Naive thymus-derived CD4-positive, alpha-beta T cell (primary cell): ENCODE measurements at regions not wholly inside any gene's neighbourhood (a gene's known extent, or its start where the extent isn't known, plus 50 kb on each side); places are given as distances from the start of the nearest gene placed in this dataset.

Experiments used
- ATAC-seq: fragments of 150-1000 bp; cut with Tn5 transposase; 2 replicates; pipeline ENCODE4 v1.10.0; 2021; ENCODE audit warnings: mild to moderate bottlenecking, moderate library complexity
- CTCF ChIA-PET: fragments of 350-600 bp; sonication (Branson Sonifier 250); formaldehyde crosslinking; loops from one replicate; lab custom pipeline; 2021; ENCODE audit warnings: antibody characterized with exemption; lab: Charles Lee
- POLR2A ChIA-PET: fragments of 350-600 bp; sonication (Branson Sonifier 250); formaldehyde crosslinking; loops from one replicate; lab custom pipeline; 2021; ENCODE audit warnings: antibody characterized with exemption, inconsistent platforms; lab: Charles Lee
- DNase-seq, 9 donors: peaks; one replicate each; pipeline versions ENCODE4 v3.0.0 to v3.0.0-alpha.2; 2020 to 2022; ENCODE audit warnings: mixed read lengths in 1 of 9
- H3K27ac ChIP-seq: one replicate; pipeline ENCODE4 v1.7.0; 2013; ENCODE audit warnings: mild to moderate bottlenecking, low read depth, low read length, moderate library complexity
- H3K27me3 ChIP-seq, 2 donors: one replicate each; pipeline ENCODE4 v1.7.0; 2013; ENCODE audit warnings: low read length in 2 of 2, mild to moderate bottlenecking in 2 of 2, moderate library complexity in 2 of 2; ENCODE audit not compliant: control insufficient read depth in 2 of 2, insufficient read depth in 2 of 2
- H3K36me3 ChIP-seq, 3 experiments: 1 replicate in 2 of 3; 2 replicates in 1 of 3; pipeline ENCODE4 v1.7.0; 2013; ENCODE audit warnings: low read length in 3 of 3, mild to moderate bottlenecking in 3 of 3, moderate library complexity in 1 of 3; ENCODE audit not compliant: insufficient read depth in 3 of 3, control insufficient read depth in 2 of 3
- H3K4me1 ChIP-seq, 2 donors: one replicate each; pipeline ENCODE4 v1.7.0; 2013; ENCODE audit warnings: low read length in 2 of 2, mild to moderate bottlenecking in 2 of 2, moderate library complexity in 1 of 2; ENCODE audit not compliant: control insufficient read depth in 2 of 2, insufficient read depth in 2 of 2
- H3K4me3 ChIP-seq: 2 replicates; pipeline ENCODE4 v1.7.0; 2013; ENCODE audit warnings: mild to moderate bottlenecking, low read length
- H3K9me3 ChIP-seq, 3 experiments: 1 replicate in 2 of 3; 2 replicates in 1 of 3; pipeline ENCODE4 v1.7.0; 2013; ENCODE audit warnings: low read length in 3 of 3; ENCODE audit not compliant: control insufficient read depth in 2 of 3
- H3K27ac Mint-ChIP-seq, 9 donors: one replicate each; pipeline ENCODE4 v1.8.0; 2020 to 2022; ENCODE audit warnings: mixed read lengths in 9 of 9, mild to moderate bottlenecking in 8 of 9, moderate library complexity in 5 of 9, inconsistent platforms in 2 of 9
- H3K27me3 Mint-ChIP-seq, 5 donors: one replicate each; pipeline ENCODE4 v1.8.0; 2021 to 2022; ENCODE audit warnings: mixed read lengths in 5 of 5, mild to moderate bottlenecking in 1 of 5
- H3K36me3 Mint-ChIP-seq, 5 donors: one replicate each; pipeline ENCODE4 v1.8.0; 2020 to 2022; ENCODE audit warnings: mixed read lengths in 5 of 5, mild to moderate bottlenecking in 3 of 5, inconsistent platforms in 1 of 5
- H3K4me1 Mint-ChIP-seq, 7 donors: one replicate each; pipeline ENCODE4 v1.8.0; 2020 to 2022; ENCODE audit warnings: mixed read lengths in 7 of 7, mild to moderate bottlenecking in 3 of 7, inconsistent platforms in 1 of 7
- H3K4me3 Mint-ChIP-seq, 10 donors: one replicate each; pipeline ENCODE4 v1.8.0; 2020 to 2022; ENCODE audit warnings: mild to moderate bottlenecking in 10 of 10, mixed read lengths in 10 of 10, moderate library complexity in 6 of 10, inconsistent platforms in 2 of 10
- H3K9me3 Mint-ChIP-seq, 11 donors: one replicate each; pipeline ENCODE4 v1.8.0; 2020 to 2022; ENCODE audit warnings: mixed read lengths in 11 of 11, mild to moderate bottlenecking in 4 of 11, inconsistent platforms in 1 of 11, moderate library complexity in 1 of 11
- intact Hi-C, 2 donors: fragments of 100-400 bp; cut with micrococcal nuclease; formaldehyde crosslinking; loops; one replicate each; pipeline ENCODE4 v1.15.1; 2023

GRCh38 chr7:86978808-86979506 is 80.5 kb downstream of the ELAPOR2 start:
- Mint-ChIP-seq H3K4me1 (peaks cover 14 to 53% (median 35%) of the 10 kb centered on the region in 7 donors), H3K4me3 (peak overlapping the region in 8 of 10 donors; percentile 23 to 65 (median 50)), H3K27ac (peak overlapping the region in 8 of 9 donors; percentile 71 to 97 (median 87)), H3K27me3 (no peaks in the 10 kb centered on the region), H3K36me3 (peaks cover 0 to 9% (median 3%) of the 10 kb centered on the region in 5 donors), H3K9me3 (peaks cover 0 to 6% (median 2%) of the 10 kb centered on the region in 11 donors)
- Histone ChIP-seq H3K9me3 (no peaks in the 10 kb centered on the region), H3K36me3 (no peaks in the 10 kb centered on the region), H3K4me1 (peaks cover 22 to 30% of the 10 kb centered on the region in 2 donors), H3K27me3 (no peaks in the 10 kb centered on the region), H3K27ac (peak overlapping the region; percentile 63), H3K4me3 (no peak overlapping the region)
- intact Hi-C loops, result loop anchor here in 1 of 2 donors (1.0 to 2.0 kb wide), 7 partner anchors 14 to 366 kb away; partner anchors contain the start of genes CROT and ELAPOR2
- ATAC-seq (peak; percentile 91), DNase-seq (peak in 7 of 9 donors; percentile 69 to 92 (median 85))
- CTCF ChIA-PET, result no interaction called here
- POLR2A ChIA-PET, result interaction anchor here (1.2 to 2.7 kb wide), 2 partner anchors 59 to 241 kb away, joined by 3 to 13 read pairs; partner anchors contain the start of gene TMEM243

GRCh38 chr7:86976958-86977357 is 82.5 kb downstream of the ELAPOR2 start:
- H3K4me3 Mint-ChIP-seq, result no peak overlapping the region
- H3K27ac ChIP-seq, result no peak overlapping the region
- H3K4me1 ChIP-seq, result peaks cover 22 to 30% of the 10 kb centered on the region in 2 donors
- H3K27me3 Mint-ChIP-seq, result no peaks in the 10 kb centered on the region
- H3K4me1 Mint-ChIP-seq, result peaks cover 14 to 62% (median 35%) of the 10 kb centered on the region in 7 donors
- CTCF ChIA-PET, result no interaction called here
- H3K4me3 ChIP-seq, result no peak overlapping the region
- no peak for DNase-seq
- intact Hi-C loops, result no loop called here
- H3K9me3 Mint-ChIP-seq, result no peaks in the 10 kb centered on the region
- POLR2A ChIA-PET, result interaction anchor here (1.0 kb wide), 1 partner anchor 243 kb away, joined by 3 read pairs; the partner anchor contains the start of gene TMEM243
- no peaks in the 10 kb centered on the region for H3K27me3 ChIP-seq
- peak overlapping the region in 8 of 9 donors; percentile 30 to 95 (median 79) for H3K27ac Mint-ChIP-seq
- no peaks in the 10 kb centered on the region for H3K9me3 ChIP-seq
- no peak for ATAC-seq
- H3K36me3 ChIP-seq, result no peaks in the 10 kb centered on the region
- no peaks in the 10 kb centered on the region for H3K36me3 Mint-ChIP-seq

GRCh38 chr7:86975914-86976313 is 83.5 kb downstream of the ELAPOR2 start:
- H3K36me3 Mint-ChIP-seq, result no peaks in the 10 kb centered on the region
- Histone ChIP-seq H3K27ac (no peak overlapping the region), H3K4me3 (no peak overlapping the region), H3K36me3 (no peaks in the 10 kb centered on the region), H3K9me3 (no peaks in the 10 kb centered on the region), H3K4me1 (peaks cover 22 to 28% of the 10 kb centered on the region in 2 donors), H3K27me3 (no peaks in the 10 kb centered on the region)
- no peaks in the 10 kb centered on the region for H3K9me3 Mint-ChIP-seq
- DNase-seq (no peak), ATAC-seq (no peak)
- H3K4me1 Mint-ChIP-seq, result peaks cover 13 to 65% (median 31%) of the 10 kb centered on the region in 7 donors
- ChIA-PET POLR2A (no interaction called here), CTCF (no interaction called here)
- intact Hi-C loops, result no loop called here
- H3K27ac Mint-ChIP-seq, result peak overlapping the region in 8 of 9 donors; percentile 30 to 95 (median 72)
- H3K27me3 Mint-ChIP-seq, result no peaks in the 10 kb centered on the region
- H3K4me3 Mint-ChIP-seq, result no peak overlapping the region

GRCh38 chr7:86975449-86975848 is 84.0 kb downstream of the ELAPOR2 start:
- Histone ChIP-seq H3K9me3 (no peaks in the 10 kb centered on the region), H3K4me1 (peaks cover 22 to 24% of the 10 kb centered on the region in 2 donors), H3K27me3 (no peaks in the 10 kb centered on the region), H3K36me3 (no peaks in the 10 kb centered on the region), H3K27ac (no peak overlapping the region), H3K4me3 (no peak overlapping the region)
- H3K4me1 Mint-ChIP-seq, result peaks cover 14 to 63% (median 29%) of the 10 kb centered on the region in 7 donors
- no peaks in the 10 kb centered on the region for H3K9me3 Mint-ChIP-seq
- H3K4me3 Mint-ChIP-seq, result no peak overlapping the region
- no peak for DNase-seq
- no peaks in the 10 kb centered on the region for H3K27me3 Mint-ChIP-seq
- ChIA-PET POLR2A (no interaction called here), CTCF (no interaction called here)
- ATAC-seq, result no peak
- intact Hi-C loops, result no loop called here
- no peaks in the 10 kb centered on the region for H3K36me3 Mint-ChIP-seq
- peak overlapping the region in 5 of 9 donors; percentile 45 to 87 (median 61) for H3K27ac Mint-ChIP-seq

GRCh38 chr7:86972072-86972471 is 87.4 kb downstream of the ELAPOR2 start:
- intact Hi-C loops, result no loop called here
- Histone ChIP-seq H3K4me1 (no peaks in the 10 kb centered on the region), H3K36me3 (no peaks in the 10 kb centered on the region), H3K27ac (no peak overlapping the region), H3K9me3 (no peaks in the 10 kb centered on the region), H3K4me3 (no peak overlapping the region), H3K27me3 (no peaks in the 10 kb centered on the region)
- Mint-ChIP-seq H3K9me3 (no peaks in the 10 kb centered on the region), H3K27me3 (no peaks in the 10 kb centered on the region), H3K36me3 (no peaks in the 10 kb centered on the region), H3K4me3 (no peak overlapping the region), H3K4me1 (peaks cover 0 to 38% (median 10%) of the 10 kb centered on the region in 7 donors), H3K27ac (peak overlapping the region in 2 of 9 donors; percentile 20 to 51)
- ChIA-PET CTCF (interaction anchor here (1.3 kb wide), 1 partner anchor 265 kb away, joined by 3 read pairs; no protein-coding TSS in a partner anchor), POLR2A (no interaction called here)
- ATAC-seq (no peak), DNase-seq (no peak)

- Mint-ChIP-seq H3K4me3 (no peak overlapping the region), H3K4me1 (peaks cover 0 to 32% (median 10%) of the 10 kb centered on the region in 7 donors), H3K27ac (peak overlapping the region in 4 of 9 donors; percentile 40 to 78 (median 58)), H3K27me3 (no peaks in the 10 kb centered on the region), H3K9me3 (no peaks in the 10 kb centered on the region), H3K36me3 (no peaks in the 10 kb centered on the region)
- Histone ChIP-seq H3K36me3 (no peaks in the 10 kb centered on the region), H3K27me3 (no peaks in the 10 kb centered on the region), H3K27ac (no peak overlapping the region), H3K4me1 (no peaks in the 10 kb centered on the region), H3K4me3 (no peak overlapping the region), H3K9me3 (no peaks in the 10 kb centered on the region)
- intact Hi-C loops, result no loop called here
- ChIA-PET CTCF (no interaction called here), POLR2A (no interaction called here)
- ATAC-seq (peak; percentile 70), DNase-seq (peak in 5 of 9 donors; percentile 29 to 60 (median 45))
Observed at GRCh38 chr7:86970986-86971385, 88.5 kb downstream of the ELAPOR2 start.
